ENCODE measurements at regions not wholly inside any gene's neighbourhood (a gene's known extent, or its start where the extent isn't known, plus 50 kb on each side); places are given as distances from the start of the nearest gene placed in this dataset.

- Histone ChIP-seq H3K27me3 (ENCODE audit: insufficient read depth, poor library complexity, severe bottlenecking) (no peaks in the 10 kb centered on the region), H3K9me3 (ENCODE audit: severe bottlenecking) (peaks cover 2% of the 10 kb centered on the region), H3K27ac (ENCODE audit: poor library complexity, severe bottlenecking) (peak overlapping the region; percentile 42), H3K4me1 (ENCODE audit: insufficient read depth, poor library complexity, severe bottlenecking) (no peaks in the 10 kb centered on the region), H3K4me3 (ENCODE audit: severe bottlenecking) (no peak overlapping the region), H3K36me3 (ENCODE audit: low read depth) (no peaks in the 10 kb centered on the region)
- TF ChIP-seq CTCF (IDR thresholded peaks at IDR 0.05; ENCODE audit: poor library complexity, severe bottlenecking), result no peak
- no peak for DNase-seq (ENCODE audit: low spot score)
- peak; percentile 72 for ATAC-seq (ENCODE audit: low read depth)
Observed at GRCh38 chr10:9615189-9615588, 1402.5 kb upstream of the CELF2 start.

DNA sequence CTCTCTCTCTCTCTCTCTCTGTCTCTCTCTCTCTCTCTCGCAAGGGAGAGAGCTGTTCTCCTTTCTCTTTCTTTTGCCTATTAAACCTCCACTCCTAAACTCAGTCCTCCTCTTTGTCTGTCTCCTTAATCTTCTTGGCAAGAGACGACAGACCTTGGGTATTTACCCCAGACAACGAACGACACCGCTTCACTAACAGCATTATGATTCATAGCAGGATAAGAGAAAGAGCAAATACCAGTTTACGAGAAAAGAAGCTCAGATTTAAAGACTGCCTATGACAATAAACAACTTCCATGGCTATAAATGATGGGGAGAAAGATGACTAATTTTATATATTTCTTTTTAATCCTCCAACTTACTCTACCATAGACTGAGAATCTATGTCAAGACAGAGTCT is 1396.5 kb upstream of the CELF2 start:
- H3K9me3 ChIP-seq (ENCODE audit: severe bottlenecking), result no peaks in the 10 kb centered on the region
- no peak for TF ChIP-seq CTCF (IDR thresholded peaks at IDR 0.05; ENCODE audit: poor library complexity, severe bottlenecking)
- H3K36me3 ChIP-seq (ENCODE audit: low read depth), result no peaks in the 10 kb centered on the region
- no peak overlapping the region for H3K4me3 ChIP-seq (ENCODE audit: severe bottlenecking)
- H3K27me3 ChIP-seq (ENCODE audit: insufficient read depth, poor library complexity, severe bottlenecking), result no peaks in the 10 kb centered on the region
- peak; percentile 19; the same call in 1 of the 3 replicates for ATAC-seq (ENCODE audit: low read depth)
- H3K4me1 ChIP-seq (ENCODE audit: insufficient read depth, poor library complexity, severe bottlenecking), result no peaks in the 10 kb centered on the region
- no peak for DNase-seq (ENCODE audit: low spot score)
- no peak overlapping the region for H3K27ac ChIP-seq (ENCODE audit: poor library complexity, severe bottlenecking)

DNA sequence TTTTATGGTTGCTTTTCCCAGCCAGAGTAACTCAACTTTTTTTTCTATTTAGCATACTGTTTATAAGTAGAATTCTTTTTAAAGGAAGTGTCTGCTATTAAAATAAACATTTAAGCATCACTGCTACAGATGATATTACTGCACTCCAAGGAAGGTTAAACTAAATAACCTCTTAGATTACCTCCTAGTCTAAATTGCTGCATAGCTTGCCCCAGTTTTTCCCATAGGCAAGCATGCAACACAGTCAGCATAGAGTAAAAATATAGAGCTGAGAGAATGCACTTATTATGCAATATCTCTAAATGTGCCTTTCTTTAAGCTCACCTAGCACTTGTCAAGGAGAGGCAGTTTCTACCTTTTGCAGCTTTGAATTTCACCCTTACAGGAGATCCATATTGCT is 1392.4 kb upstream of the CELF2 start:
- ATAC-seq (ENCODE audit: low read depth) (no peak), DNase-seq (ENCODE audit: low spot score) (no peak)
- no peaks in the 10 kb centered on the region for H3K36me3 ChIP-seq (ENCODE audit: low read depth)
- H3K4me1 ChIP-seq (ENCODE audit: insufficient read depth, poor library complexity, severe bottlenecking), result no peaks in the 10 kb centered on the region
- no peaks in the 10 kb centered on the region for H3K27me3 ChIP-seq (ENCODE audit: insufficient read depth, poor library complexity, severe bottlenecking)
- no peak overlapping the region for H3K27ac ChIP-seq (ENCODE audit: poor library complexity, severe bottlenecking)
- H3K4me3 ChIP-seq (ENCODE audit: severe bottlenecking), result no peak overlapping the region
- H3K9me3 ChIP-seq (ENCODE audit: severe bottlenecking), result no peaks in the 10 kb centered on the region
- TF ChIP-seq CTCF (IDR thresholded peaks at IDR 0.05; ENCODE audit: poor library complexity, severe bottlenecking), result no peak

DNA sequence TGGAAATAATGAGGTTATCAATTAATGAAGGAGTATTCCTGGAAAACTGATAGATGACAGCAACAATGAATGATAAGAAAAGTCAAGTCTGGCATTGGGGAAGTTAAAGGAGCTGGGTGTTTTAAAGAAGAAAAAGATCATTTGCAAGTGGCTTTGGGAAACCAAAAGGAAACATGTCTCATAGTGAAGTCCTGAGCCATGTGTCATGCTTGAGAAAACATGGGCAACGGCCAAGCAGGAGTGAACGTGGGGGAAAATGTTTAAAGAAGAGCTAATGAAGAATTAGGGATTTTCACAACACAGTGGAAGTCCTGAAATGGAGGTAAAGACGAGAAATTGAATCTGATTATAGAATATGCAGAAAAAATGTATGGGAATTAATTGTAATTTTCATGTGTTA is 1383.2 kb upstream of the CELF2 start:
- TF ChIP-seq CTCF (IDR thresholded peaks at IDR 0.05; ENCODE audit: poor library complexity, severe bottlenecking), result no peak
- Histone ChIP-seq H3K27me3 (ENCODE audit: insufficient read depth, poor library complexity, severe bottlenecking) (no peaks in the 10 kb centered on the region), H3K4me1 (ENCODE audit: insufficient read depth, poor library complexity, severe bottlenecking) (peaks cover 2% of the 10 kb centered on the region), H3K4me3 (ENCODE audit: severe bottlenecking) (no peak overlapping the region), H3K36me3 (ENCODE audit: low read depth) (no peaks in the 10 kb centered on the region), H3K27ac (ENCODE audit: poor library complexity, severe bottlenecking) (no peak overlapping the region), H3K9me3 (ENCODE audit: severe bottlenecking) (no peaks in the 10 kb centered on the region)
- no peak for DNase-seq (ENCODE audit: low spot score)
- peak; percentile 72 for ATAC-seq (ENCODE audit: low read depth)

DNA sequence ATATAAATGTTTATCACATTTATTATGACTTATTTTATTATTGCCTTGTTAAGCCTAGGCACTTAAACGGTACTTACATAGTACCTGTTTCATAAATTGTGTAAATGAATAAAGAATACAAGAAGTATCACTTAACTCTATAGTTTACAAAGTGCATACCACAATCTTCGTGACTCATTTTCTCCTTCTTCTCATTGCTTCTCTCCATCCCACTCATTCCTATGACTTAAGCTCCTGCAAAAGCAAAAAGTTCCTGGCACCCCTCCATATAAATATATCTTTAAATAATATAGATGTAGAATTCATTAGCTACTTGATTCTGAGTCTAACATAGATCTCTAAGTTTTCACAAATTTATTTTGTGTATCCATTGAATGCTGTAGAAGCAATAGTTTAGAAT is 1382.0 kb upstream of the CELF2 start:
- Histone ChIP-seq H3K36me3 (ENCODE audit: low read depth) (no peaks in the 10 kb centered on the region), H3K9me3 (ENCODE audit: severe bottlenecking) (no peaks in the 10 kb centered on the region), H3K4me1 (ENCODE audit: insufficient read depth, poor library complexity, severe bottlenecking) (peaks cover 2% of the 10 kb centered on the region), H3K4me3 (ENCODE audit: severe bottlenecking) (no peak overlapping the region), H3K27ac (ENCODE audit: poor library complexity, severe bottlenecking) (no peak overlapping the region), H3K27me3 (ENCODE audit: insufficient read depth, poor library complexity, severe bottlenecking) (no peaks in the 10 kb centered on the region)
- TF ChIP-seq CTCF (IDR thresholded peaks at IDR 0.05; ENCODE audit: poor library complexity, severe bottlenecking), result no peak
- ATAC-seq (ENCODE audit: low read depth), result no peak
- no peak for DNase-seq (ENCODE audit: low spot score)

All from RWPE2 (cell line).